ENCODE measurements at regions not wholly inside any gene's neighbourhood (a gene's known extent, or its start where the extent isn't known, plus 50 kb on each side); places are given as distances from the start of the nearest gene placed in this dataset.

- DNase-seq (ENCODE audit: low read depth, low spot score) (peak; percentile 2), FAIRE-seq (peak; percentile 73)
- Histone ChIP-seq H3K27me3 (ENCODE audit: control insufficient read depth, extremely low read depth, insufficient read depth, low read length) (no peaks in the 10 kb centered on the region), H4K20me1 (ENCODE audit: control insufficient read depth, extremely low read depth, insufficient read depth, low read length) (no peaks in the 10 kb centered on the region), H2AFZ (ENCODE audit: control insufficient read depth, low read length) (no peak overlapping the region), H3K36me3 (ENCODE audit: control insufficient read depth in 2 of 2, extremely low read depth in 1 of 2, insufficient read depth in 2 of 2, low read length in 2 of 2) (no peaks in the 10 kb centered on the region), H3K4me1 (ENCODE audit: control insufficient read depth, extremely low read depth, insufficient read depth, low read length) (peaks cover 6% of the 10 kb centered on the region), H3K9me3 (ENCODE audit: control insufficient read depth, low read depth, low read length) (no peaks in the 10 kb centered on the region), H3K4me3 (ENCODE audit: control insufficient read depth in 2 of 3, extremely low read depth in 1 of 3, insufficient read depth in 2 of 3, low read depth in 1 of 3, low read length in 3 of 3) (no peak overlapping the region), H3K9me1 (ENCODE audit: control insufficient read depth, extremely low read depth, insufficient read depth, low read length) (peaks cover 2% of the 10 kb centered on the region), H3K79me2 (ENCODE audit: control insufficient read depth, insufficient read depth, low read length) (no peaks in the 10 kb centered on the region), H3K27ac (ENCODE audit: control insufficient read depth, insufficient read depth, low read length) (no peak overlapping the region), H3K9ac (ENCODE audit: control insufficient read depth, extremely low read depth, insufficient read depth, low read length) (no peak overlapping the region), H3K4me2 (ENCODE audit: control insufficient read depth, extremely low read depth, insufficient read depth, low read depth, low read length) (no peak overlapping the region)
- dilution Hi-C loops (cut with MboI; ENCODE audit: extremely low pct_ligation_motif_present, low sequenced_read_pairs): no loop called here
- TF ChIP-seq EZH2 (IDR thresholded peaks at IDR 0.05; ENCODE audit: low read length) (no peak), CTCF (optimal IDR thresholded peaks at IDR 0.05 in 1 of 3, IDR thresholded peaks at IDR 0.05 in 1 of 3, conservative IDR thresholded peaks at IDR 0.05 in 1 of 3; ENCODE audit: extremely low read depth in 1 of 3, insufficient read depth in 2 of 3, low read length in 3 of 3) (no peak)
Measured at GRCh38 chr7:131249003-131249402, 78.7 kb upstream of the MKLN1 start.

GRCh38 chr7:131249483-131249882 lies 78.2 kb upstream of the MKLN1 start:
- Histone ChIP-seq H3K9me1 (ENCODE audit: control insufficient read depth, extremely low read depth, insufficient read depth, low read length) (peaks cover under 1% of the 10 kb centered on the region), H3K36me3 (ENCODE audit: control insufficient read depth in 2 of 2, extremely low read depth in 1 of 2, insufficient read depth in 2 of 2, low read length in 2 of 2) (no peaks in the 10 kb centered on the region), H3K4me2 (ENCODE audit: control insufficient read depth, extremely low read depth, insufficient read depth, low read depth, low read length) (no peak overlapping the region), H4K20me1 (ENCODE audit: control insufficient read depth, extremely low read depth, insufficient read depth, low read length) (no peaks in the 10 kb centered on the region), H3K79me2 (ENCODE audit: control insufficient read depth, insufficient read depth, low read length) (no peaks in the 10 kb centered on the region), H3K27ac (ENCODE audit: control insufficient read depth, insufficient read depth, low read length) (no peak overlapping the region), H3K9ac (ENCODE audit: control insufficient read depth, extremely low read depth, insufficient read depth, low read length) (no peak overlapping the region), H3K27me3 (ENCODE audit: control insufficient read depth, extremely low read depth, insufficient read depth, low read length) (no peaks in the 10 kb centered on the region), H3K9me3 (ENCODE audit: control insufficient read depth, low read depth, low read length) (no peaks in the 10 kb centered on the region), H3K4me3 (ENCODE audit: control insufficient read depth in 2 of 3, extremely low read depth in 1 of 3, insufficient read depth in 2 of 3, low read depth in 1 of 3, low read length in 3 of 3) (no peak overlapping the region), H2AFZ (ENCODE audit: control insufficient read depth, low read length) (no peak overlapping the region), H3K4me1 (ENCODE audit: control insufficient read depth, extremely low read depth, insufficient read depth, low read length) (peaks cover 2% of the 10 kb centered on the region)
- FAIRE-seq (no peak), DNase-seq (ENCODE audit: low read depth, low spot score) (no peak)
- dilution Hi-C loops (cut with MboI; ENCODE audit: extremely low pct_ligation_motif_present, low sequenced_read_pairs): no loop called here
- TF ChIP-seq CTCF (optimal IDR thresholded peaks at IDR 0.05 in 1 of 3, IDR thresholded peaks at IDR 0.05 in 1 of 3, conservative IDR thresholded peaks at IDR 0.05 in 1 of 3; ENCODE audit: extremely low read depth in 1 of 3, insufficient read depth in 2 of 3, low read length in 3 of 3): no peak
- no peak for TF ChIP-seq EZH2 (IDR thresholded peaks at IDR 0.05; ENCODE audit: low read length)

All from keratinocyte (primary cell).